HEK293T (cell line): ENCODE measurements at regions not wholly inside any gene's neighbourhood (a gene's known extent, or its start where the extent isn't known, plus 50 kb on each side); places are given as distances from the start of the nearest gene placed in this dataset.

Experiments used
- CTCF ChIA-PET: fragments of 350-600 bp; formaldehyde crosslinking; extraction: SDS; loops from one replicate; lab custom pipeline; 2021; ENCODE audit warnings: antibody characterized with exemption, inconsistent platforms; lab: Yijun Ruan, JAX
- POLR2A ChIA-PET: fragments of 350-600 bp; formaldehyde crosslinking; extraction: SDS; loops from one replicate; lab custom pipeline; 2020; ENCODE audit warnings: antibody characterized with exemption, inconsistent platforms; lab: Yijun Ruan, JAX
- DNase-seq: peaks from one replicate; pipeline ENCODE4 v3.0.0; 2012; ENCODE audit warnings: mixed read lengths; ENCODE audit errors: extremely low spot score
- ARNT ChIP-seq: fragments of 450-650 bp; IDR thresholded peaks from 2 replicates; pipeline ENCODE4 v1.6.1; 2017; ENCODE audit warnings: mild to moderate bottlenecking
- BHLHE40 ChIP-seq: fragments of 450-650 bp; IDR thresholded peaks from 2 replicates; pipeline ENCODE4 v1.6.1; 2016; ENCODE audit warnings: mild to moderate bottlenecking, moderate library complexity, borderline replicate concordance
- CTBP1 ChIP-seq: fragments of 450-650 bp; IDR thresholded peaks from 2 replicates; pipeline ENCODE4 v1.6.1; 2016; ENCODE audit warnings: borderline replicate concordance
- ELF4 ChIP-seq: fragments of 450-650 bp; IDR thresholded peaks from 2 replicates; pipeline ENCODE4 v1.6.1; 2017; ENCODE audit warnings: antibody characterized with exemption
- FOXA1 ChIP-seq: fragments of 450-650 bp; IDR thresholded peaks from 2 replicates; pipeline ENCODE4 v1.6.1; 2016; ENCODE audit warnings: mild to moderate bottlenecking
- FOXK2 ChIP-seq: fragments of 450-650 bp; IDR thresholded peaks from 2 replicates; pipeline ENCODE4 v1.6.1; 2016; ENCODE audit warnings: mild to moderate bottlenecking
- FOXM1 ChIP-seq: fragments of 450-650 bp; IDR thresholded peaks from 2 replicates; pipeline ENCODE4 v1.6.1; 2017; ENCODE audit warnings: mild to moderate bottlenecking, borderline replicate concordance
- HDGF ChIP-seq: fragments of 450-650 bp; IDR thresholded peaks from 2 replicates; pipeline ENCODE4 v1.6.1; 2017; ENCODE audit warnings: antibody characterized with exemption, borderline replicate concordance
- L3MBTL2 ChIP-seq: fragments of 450-650 bp; conservative IDR thresholded peaks from 2 replicates; pipeline ENCODE4 v1.6.1; 2016; ENCODE audit warnings: mild to moderate bottlenecking
- LEF1 ChIP-seq: fragments of 450-650 bp; IDR thresholded peaks from 2 replicates; pipeline ENCODE4 v1.6.1; 2017; ENCODE audit warnings: mild to moderate bottlenecking, borderline replicate concordance
- NFRKB ChIP-seq: fragments of 450-650 bp; IDR thresholded peaks from 2 replicates; pipeline ENCODE4 v1.6.1; 2016; ENCODE audit warnings: mild to moderate bottlenecking, moderate library complexity
- PKNOX1 ChIP-seq: fragments of 450-650 bp; IDR thresholded peaks from 2 replicates; pipeline ENCODE4 v1.6.1; 2016
- SP1 ChIP-seq: fragments of 450-650 bp; IDR thresholded peaks from 2 replicates; pipeline ENCODE4 v1.6.1; 2017
- SUZ12 ChIP-seq: fragments of 450-650 bp; IDR thresholded peaks from 2 replicates; pipeline ENCODE4 v1.6.1; 2016; ENCODE audit warnings: mild to moderate bottlenecking
- TARDBP ChIP-seq: fragments of 450-650 bp; IDR thresholded peaks from 2 replicates; pipeline ENCODE4 v1.6.1; 2016
- ZNF384 ChIP-seq: fragments of 450-650 bp; IDR thresholded peaks from 2 replicates; pipeline ENCODE4 v1.6.1; 2016

- TF ChIP-seq SUZ12 = no peak
- TF ChIP-seq NFRKB = no peak
- TF ChIP-seq ARNT = no peak
- TF ChIP-seq PKNOX1 = no peak
- no peak for TF ChIP-seq TARDBP
- TF ChIP-seq SP1 = no peak
- no peak for TF ChIP-seq LEF1
- TF ChIP-seq FOXM1 = no peak
- no peak for TF ChIP-seq BHLHE40
- no peak for TF ChIP-seq FOXA1
- TF ChIP-seq FOXK2 = no peak
- no peak for TF ChIP-seq ELF4
- POLR2A ChIA-PET = no interaction called here
- CTCF ChIA-PET = no interaction called here
- no peak for DNase-seq
Measured at GRCh38 chr2:200211643-200212042, 94.8 kb upstream of the SPATS2L start.

- CTCF ChIA-PET = no interaction called here
- no peak for DNase-seq
- TF ChIP-seq ZNF384 (no peak), LEF1 (no peak), L3MBTL2 (no peak), FOXK2 (no peak), NFRKB (no peak), HDGF (no peak), CTBP1 (no peak), BHLHE40 (no peak), ARNT (no peak), SP1 (no peak), PKNOX1 (no peak), TARDBP (no peak), FOXM1 (no peak), SUZ12 (no peak), ELF4 (no peak), FOXA1 (no peak)
- POLR2A ChIA-PET = no interaction called here
Measured at GRCh38 chr2:200212862-200213425, 93.5 kb upstream of the SPATS2L start.

GRCh38 chr2:200216310-200216709 is 90.2 kb upstream of the SPATS2L start:
- POLR2A ChIA-PET = no interaction called here
- DNase-seq = no peak
- CTCF ChIA-PET = no interaction called here
- TF ChIP-seq ARNT (no peak), CTBP1 (no peak), BHLHE40 (no peak), ELF4 (no peak), ZNF384 (no peak), SP1 (no peak), FOXK2 (no peak), PKNOX1 (no peak), NFRKB (no peak), L3MBTL2 (no peak), FOXA1 (no peak), HDGF (no peak), FOXM1 (no peak), SUZ12 (no peak), LEF1 (no peak), TARDBP (no peak)

GRCh38 chr2:200217320-200217719 is 89.2 kb upstream of the SPATS2L start:
- ChIA-PET CTCF (no interaction called here), POLR2A (no interaction called here)
- no peak for DNase-seq
- TF ChIP-seq NFRKB (no peak), SP1 (no peak), CTBP1 (no peak), ZNF384 (no peak), ELF4 (no peak), FOXA1 (no peak), SUZ12 (no peak), BHLHE40 (no peak), FOXK2 (no peak), FOXM1 (no peak), TARDBP (no peak), HDGF (no peak), PKNOX1 (no peak), L3MBTL2 (no peak), ARNT (no peak), LEF1 (no peak)

- ChIA-PET CTCF (no interaction called here), POLR2A (no interaction called here)
- TF ChIP-seq BHLHE40 (no peak), L3MBTL2 (no peak), FOXK2 (no peak), LEF1 (no peak)
- no peak for DNase-seq
Measured at GRCh38 chr2:200218645-200219044, 87.8 kb upstream of the SPATS2L start.
